ENCODE measurements at regions not wholly inside any gene's neighbourhood (a gene's known extent, or its start where the extent isn't known, plus 50 kb on each side); places are given as distances from the start of the nearest gene placed in this dataset.

GRCh38 chr5:163968651-163969050 is 463.2 kb downstream of the MAT2B start:
- TF ChIP-seq ARNTL (CRISPR knock-in tag; IDR thresholded peaks at IDR 0.05; ENCODE audit: borderline replicate concordance, low read depth) (no peak), RARB (CRISPR knock-in tag; IDR thresholded peaks at IDR 0.05) (no peak), CREB5 (CRISPR knock-in tag; IDR thresholded peaks at IDR 0.05; ENCODE audit: low read depth) (no peak), OSR1 (CRISPR knock-in tag; IDR thresholded peaks at IDR 0.05) (no peak), ZNF8 (CRISPR knock-in tag; IDR thresholded peaks at IDR 0.05) (no peak), SNAI2 (CRISPR knock-in tag; IDR thresholded peaks at IDR 0.05) (no peak), CSRNP3 (CRISPR knock-in tag; IDR thresholded peaks at IDR 0.05) (no peak), BACH2 (CRISPR knock-in tag; IDR thresholded peaks at IDR 0.05; ENCODE audit: borderline replicate concordance) (no peak)

Measured in SK-N-SH treated with all-trans-retinoic acid at 6 μM for 48 hours (cell line).